ENCODE measurements at regions not wholly inside any gene's neighbourhood (a gene's known extent, or its start where the extent isn't known, plus 50 kb on each side); places are given as distances from the start of the nearest gene placed in this dataset.

- intact Hi-C loops (cut with DNase I) = no loop called here
- Histone ChIP-seq H3K4me3 (no peak overlapping the region), H3K27me3 (no peaks in the 10 kb centered on the region), H3K4me1 (peaks cover 9% of the 10 kb centered on the region), H3K9me3 (no peaks in the 10 kb centered on the region), H3K27ac (no peak overlapping the region), H3K36me3 (no peaks in the 10 kb centered on the region)
- DNase-seq (ENCODE audit: extremely low spot score in 2 of 2) = no peak
- TF ChIP-seq CTCF (IDR thresholded peaks at IDR 0.05) = no peak
- no peak for TF ChIP-seq POLR2AphosphoS5 (IDR thresholded peaks at IDR 0.05; ENCODE audit: insufficient read depth in 1 of 2, low read depth in 1 of 2)
- TF ChIP-seq POLR2A (IDR thresholded peaks at IDR 0.05) = no peak
Measured at GRCh38 chr9:113690055-113690740, 185.9 kb upstream of the ZNF618 start.

- intact Hi-C loops (cut with DNase I) = no loop called here
- DNase-seq (ENCODE audit: extremely low spot score in 2 of 2) = no peak
- no peaks in the 10 kb centered on the region for H3K27me3 ChIP-seq
Measured at GRCh38 chr9:113692256-113692655, 183.9 kb upstream of the ZNF618 start.

DNA sequence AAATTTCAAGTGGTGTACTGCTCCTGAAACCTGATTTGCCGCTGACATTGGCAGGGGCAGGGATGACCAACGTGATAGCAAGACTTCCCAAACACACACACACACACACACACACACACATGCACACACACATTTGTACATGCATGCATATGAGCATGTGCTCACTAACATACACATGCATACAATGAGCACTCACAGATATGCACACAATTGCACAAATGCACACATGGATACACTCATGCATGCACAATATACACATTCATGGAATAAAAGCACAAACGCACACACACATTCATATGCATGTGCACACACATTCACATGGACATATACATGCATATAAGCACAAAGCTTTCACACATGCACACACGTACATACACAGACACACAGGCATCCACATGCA lies 181.2 kb upstream of the ZNF618 start:
- H3K4me3 ChIP-seq = no peak overlapping the region
- no peaks in the 10 kb centered on the region for H3K9me3 ChIP-seq
- H3K27ac ChIP-seq = no peak overlapping the region
- intact Hi-C loops (cut with DNase I) = no loop called here
- no peak for TF ChIP-seq POLR2A (IDR thresholded peaks at IDR 0.05)
- TF ChIP-seq CTCF (IDR thresholded peaks at IDR 0.05) = no peak
- TF ChIP-seq POLR2AphosphoS5 (IDR thresholded peaks at IDR 0.05; ENCODE audit: insufficient read depth in 1 of 2, low read depth in 1 of 2) = no peak
- no peaks in the 10 kb centered on the region for H3K4me1 ChIP-seq
- H3K36me3 ChIP-seq = no peaks in the 10 kb centered on the region
- DNase-seq (ENCODE audit: extremely low spot score in 2 of 2) = no peak
- H3K27me3 ChIP-seq = no peaks in the 10 kb centered on the region

More at GRCh38 chr9:113692256-113692655, 183.9 kb upstream of the ZNF618 start:
- Histone ChIP-seq H3K27ac (no peak overlapping the region), H3K4me1 (peaks cover 9% of the 10 kb centered on the region), H3K9me3 (no peaks in the 10 kb centered on the region), H3K4me3 (no peak overlapping the region), H3K36me3 (no peaks in the 10 kb centered on the region)
- TF ChIP-seq POLR2A (IDR thresholded peaks at IDR 0.05) (no peak), POLR2AphosphoS5 (IDR thresholded peaks at IDR 0.05; ENCODE audit: insufficient read depth in 1 of 2, low read depth in 1 of 2) (no peak), CTCF (IDR thresholded peaks at IDR 0.05) (no peak)

DNA sequence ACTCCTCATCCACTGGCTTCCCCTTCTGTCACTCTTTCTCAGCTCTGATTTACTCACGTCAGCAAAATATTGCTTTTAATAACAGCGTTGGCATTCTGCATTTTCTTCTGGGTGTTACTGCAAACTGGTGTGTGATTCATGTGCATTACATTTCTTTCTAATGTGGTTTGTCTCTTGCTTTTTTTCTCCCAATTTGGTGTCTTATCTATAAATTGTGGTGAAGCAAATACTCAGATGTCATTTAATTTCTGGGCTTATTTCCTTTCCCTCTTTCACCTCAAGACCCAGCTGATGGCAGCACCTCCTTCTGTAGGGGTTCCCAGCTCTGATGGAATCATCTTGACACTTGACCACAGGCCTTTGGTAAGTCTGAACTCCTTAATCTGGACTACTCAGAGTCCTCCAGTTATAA lies 180.7 kb upstream of the ZNF618 start:
- no peak overlapping the region for H3K4me3 ChIP-seq
- no peak for TF ChIP-seq POLR2A (IDR thresholded peaks at IDR 0.05)
- no peak for TF ChIP-seq CTCF (IDR thresholded peaks at IDR 0.05)
- TF ChIP-seq POLR2AphosphoS5 (IDR thresholded peaks at IDR 0.05; ENCODE audit: insufficient read depth in 1 of 2, low read depth in 1 of 2) = no peak

GRCh38 chr9:113695901-113696300 lies 180.2 kb upstream of the ZNF618 start:
- TF ChIP-seq POLR2A (IDR thresholded peaks at IDR 0.05) (no peak), POLR2AphosphoS5 (IDR thresholded peaks at IDR 0.05; ENCODE audit: insufficient read depth in 1 of 2, low read depth in 1 of 2) (no peak), CTCF (IDR thresholded peaks at IDR 0.05) (no peak)
- intact Hi-C loops (cut with DNase I) = no loop called here
- no peak for DNase-seq (ENCODE audit: extremely low spot score in 2 of 2)
- H3K4me3 ChIP-seq = no peak overlapping the region
- no peaks in the 10 kb centered on the region for H3K36me3 ChIP-seq
- H3K27me3 ChIP-seq = no peaks in the 10 kb centered on the region
- H3K4me1 ChIP-seq = no peaks in the 10 kb centered on the region
- no peak overlapping the region for H3K27ac ChIP-seq
- no peaks in the 10 kb centered on the region for H3K9me3 ChIP-seq

More for the DNA sequence above, 180.7 kb upstream of the ZNF618 start:
- Histone ChIP-seq H3K36me3 (no peaks in the 10 kb centered on the region), H3K27ac (no peak overlapping the region), H3K27me3 (no peaks in the 10 kb centered on the region), H3K4me1 (no peaks in the 10 kb centered on the region), H3K9me3 (no peaks in the 10 kb centered on the region)
- DNase-seq (ENCODE audit: extremely low spot score in 2 of 2) = no peak
- intact Hi-C loops (cut with DNase I) = no loop called here
